Lung (tissue), 11 donors: ENCODE measurements at regions not wholly inside any gene's neighbourhood (a gene's known extent, or its start where the extent isn't known, plus 50 kb on each side); places are given as distances from the start of the nearest gene placed in this dataset.

Experiments
- ATAC-seq: fragments of 200-7000 bp; cut with Tn5 transposase; one replicate; pipeline ENCODE4 v1.9.1; 2020; ENCODE audit warnings: moderate number of reproducible peaks; ENCODE audit not compliant: insufficient read depth, low FRiP score
- DNase-seq, 3 donors: peaks; one replicate each; pipeline ENCODE4 v3.0.0-alpha.2; 2013 to 2017
- H3K27ac ChIP-seq, 2 donors: one replicate each; pipeline ENCODE4 v1.5.1; 2013; ENCODE audit warnings: mild to moderate bottlenecking in 2 of 2, moderate library complexity in 2 of 2, control low read depth in 1 of 2, inconsistent platforms in 1 of 2, low read depth in 1 of 2, low read length in 1 of 2
- H3K27me3 ChIP-seq, 3 donors: one replicate each; pipeline ENCODE4 v1.5.1; 2013; ENCODE audit warnings: low read length in 2 of 3; ENCODE audit not compliant: control insufficient read depth in 3 of 3, insufficient read depth in 3 of 3
- H3K36me3 ChIP-seq, 4 donors: one replicate each; pipeline ENCODE4 v1.5.1; 2013; ENCODE audit warnings: low read length in 4 of 4, mild to moderate bottlenecking in 1 of 4, moderate library complexity in 1 of 4; ENCODE audit not compliant: control insufficient read depth in 4 of 4, insufficient read depth in 4 of 4
- H3K4me1 ChIP-seq, 5 donors: one replicate each; pipeline ENCODE4 v1.5.1; 2013; ENCODE audit warnings: low read length in 5 of 5, mild to moderate bottlenecking in 2 of 5, moderate library complexity in 1 of 5; ENCODE audit not compliant: control insufficient read depth in 5 of 5, insufficient read depth in 5 of 5
- H3K4me3 ChIP-seq: one replicate; pipeline ENCODE4 v1.5.1; 2013; ENCODE audit warnings: mild to moderate bottlenecking, control low read depth, moderate library complexity
- H3K9ac ChIP-seq, 2 donors: one replicate each; pipeline ENCODE4 v1.5.1; 2013; ENCODE audit warnings: low read length in 2 of 2, control low read depth in 1 of 2; ENCODE audit not compliant: insufficient read depth in 1 of 2
- H3K9me3 ChIP-seq, 4 donors: one replicate each; pipeline ENCODE4 v1.5.1; 2013; ENCODE audit warnings: low read length in 3 of 4, mild to moderate bottlenecking in 1 of 4, moderate library complexity in 1 of 4; ENCODE audit not compliant: control insufficient read depth in 4 of 4, insufficient read depth in 3 of 4
- WGBS, 2 donors: extraction: QIAGEN DNeasy Blood & Tissue Kit; methylation state at CpG; one replicate each; pipeline ENCODE4 v1.1.7; 2013; 5-methylcytosine and 5-hydroxymethylcytosine counted together
- TF ChIP-seq, protein P1 (sequence below): IDR thresholded peaks from 2 replicates; pipeline ENCODE4 v1.5.1; 2012; ENCODE audit warnings: mild to moderate bottlenecking; ENCODE audit errors: control extremely low read depth, extremely low read depth
- donor health status: control.
- donor health status: control.
- donor health status: Bipolar disorder and iron deficiency.
- donor health status: healthy.
- donor health status: DM: yes; HTN: yes; CAD: no.

GRCh38 chr13:104025303-104025702 is 959.1 kb upstream of the SLC10A2 start:
- H3K4me3 ChIP-seq: no peak overlapping the region
- no peak overlapping the region for H3K9ac ChIP-seq
- 72 to 79% methylated on average over 2 of the region's 2 CpGs for WGBS, 2 donors
- TF ChIP-seq, protein P1, sequence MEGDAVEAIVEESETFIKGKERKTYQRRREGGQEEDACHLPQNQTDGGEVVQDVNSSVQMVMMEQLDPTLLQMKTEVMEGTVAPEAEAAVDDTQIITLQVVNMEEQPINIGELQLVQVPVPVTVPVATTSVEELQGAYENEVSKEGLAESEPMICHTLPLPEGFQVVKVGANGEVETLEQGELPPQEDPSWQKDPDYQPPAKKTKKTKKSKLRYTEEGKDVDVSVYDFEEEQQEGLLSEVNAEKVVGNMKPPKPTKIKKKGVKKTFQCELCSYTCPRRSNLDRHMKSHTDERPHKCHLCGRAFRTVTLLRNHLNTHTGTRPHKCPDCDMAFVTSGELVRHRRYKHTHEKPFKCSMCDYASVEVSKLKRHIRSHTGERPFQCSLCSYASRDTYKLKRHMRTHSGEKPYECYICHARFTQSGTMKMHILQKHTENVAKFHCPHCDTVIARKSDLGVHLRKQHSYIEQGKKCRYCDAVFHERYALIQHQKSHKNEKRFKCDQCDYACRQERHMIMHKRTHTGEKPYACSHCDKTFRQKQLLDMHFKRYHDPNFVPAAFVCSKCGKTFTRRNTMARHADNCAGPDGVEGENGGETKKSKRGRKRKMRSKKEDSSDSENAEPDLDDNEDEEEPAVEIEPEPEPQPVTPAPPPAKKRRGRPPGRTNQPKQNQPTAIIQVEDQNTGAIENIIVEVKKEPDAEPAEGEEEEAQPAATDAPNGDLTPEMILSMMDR: no peak
- no peak for ATAC-seq
- no peaks in the 10 kb centered on the region for H3K27me3 ChIP-seq
- H3K4me1 ChIP-seq: peaks cover 0 to 6% (median 2%) of the 10 kb centered on the region in 5 donors
- DNase-seq: no peak
- H3K36me3 ChIP-seq: no peaks in the 10 kb centered on the region
- H3K9me3 ChIP-seq: no peaks in the 10 kb centered on the region
- no peak overlapping the region for H3K27ac ChIP-seq

GRCh38 chr13:104024416-104025170 is 958.4 kb upstream of the SLC10A2 start:
- H3K27ac ChIP-seq: no peak overlapping the region
- 45 to 63% methylated on average over 4 of the region's 4 CpGs for WGBS, 2 donors
- H3K36me3 ChIP-seq: no peaks in the 10 kb centered on the region
- H3K4me3 ChIP-seq: no peak overlapping the region
- DNase-seq: peak in 2 of 3 donors; percentile 52 to 55
- TF ChIP-seq, protein P1: no peak
- H3K9me3 ChIP-seq: no peaks in the 10 kb centered on the region
- peaks cover 0 to 6% (median 2%) of the 10 kb centered on the region in 5 donors for H3K4me1 ChIP-seq
- peak; percentile 35 for ATAC-seq
- H3K9ac ChIP-seq: no peak overlapping the region
- no peaks in the 10 kb centered on the region for H3K27me3 ChIP-seq

GRCh38 chr13:104021806-104022397 is 955.7 kb upstream of the SLC10A2 start:
- no peak overlapping the region for H3K27ac ChIP-seq
- H3K9ac ChIP-seq: no peak overlapping the region
- H3K4me3 ChIP-seq: no peak overlapping the region
- TF ChIP-seq, protein P1: no peak
- H3K36me3 ChIP-seq: no peaks in the 10 kb centered on the region
- ATAC-seq: no peak
- peaks cover 0 to 6% (median 2%) of the 10 kb centered on the region in 5 donors for H3K4me1 ChIP-seq
- no peaks in the 10 kb centered on the region for H3K27me3 ChIP-seq
- 95 to 99% methylated on average over 4 of the region's 4 CpGs for WGBS, 2 donors
- H3K9me3 ChIP-seq: no peaks in the 10 kb centered on the region
- DNase-seq: no peak
